NB4 (cell line): ENCODE measurements at regions not wholly inside any gene's neighbourhood (a gene's known extent, or its start where the extent isn't known, plus 50 kb on each side); places are given as distances from the start of the nearest gene placed in this dataset.
A peak's percentile ranks its signal among the peaks of the same experiment; 100 is the strongest.

Experiments used
- DNase-seq: peaks from one replicate; pipeline ENCODE4 v3.0.0; 2010; ENCODE audit warnings: low read depth
- H3K4me3 ChIP-seq: one replicate; pipeline ENCODE4 v1.5.1; 2011; ENCODE audit warnings: mild to moderate bottlenecking, low read depth, low read length, moderate library complexity
- CTCF ChIP-seq: IDR thresholded peaks from one replicate; pipeline ENCODE4 v1.5.1; 2012; ENCODE audit warnings: low read depth, low read length
- MAX ChIP-seq: IDR thresholded peaks from 2 replicates; pipeline ENCODE4 v1.6.1; 2011; ENCODE audit warnings: low read depth, low read length
- MYC ChIP-seq: IDR thresholded peaks from 2 replicates; pipeline ENCODE4 v1.6.1; 2011; ENCODE audit warnings: low read depth, low read length
- POLR2A ChIP-seq: IDR thresholded peaks from 2 replicates; pipeline ENCODE4 v1.6.1; 2011; ENCODE audit warnings: mild to moderate bottlenecking; ENCODE audit not compliant: insufficient read length; ENCODE audit errors: extremely low read depth

DNA sequence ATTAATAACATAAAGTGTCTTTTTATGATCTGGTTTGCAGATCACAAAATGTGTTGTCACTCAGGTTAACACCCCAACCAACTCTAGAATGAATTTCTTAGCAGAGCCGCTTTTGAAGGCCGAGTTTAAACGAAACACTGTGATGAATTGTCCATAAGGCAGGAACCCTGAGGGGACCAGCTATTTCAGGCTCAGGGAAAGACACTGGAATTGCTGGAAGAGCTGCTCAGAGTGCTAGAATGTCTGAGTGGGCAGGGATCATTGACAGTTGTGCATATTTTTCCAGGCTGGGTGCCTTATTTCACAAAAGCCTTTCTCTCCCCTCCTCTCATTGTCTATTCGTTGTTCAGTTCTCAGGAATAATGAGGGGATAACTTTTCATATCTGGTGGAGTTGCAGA, 68.7 kb upstream of the PRKG1 start:
- DNase-seq = no peak
- TF ChIP-seq CTCF (no peak), MYC (no peak), POLR2A (no peak), MAX (no peak)

DNA sequence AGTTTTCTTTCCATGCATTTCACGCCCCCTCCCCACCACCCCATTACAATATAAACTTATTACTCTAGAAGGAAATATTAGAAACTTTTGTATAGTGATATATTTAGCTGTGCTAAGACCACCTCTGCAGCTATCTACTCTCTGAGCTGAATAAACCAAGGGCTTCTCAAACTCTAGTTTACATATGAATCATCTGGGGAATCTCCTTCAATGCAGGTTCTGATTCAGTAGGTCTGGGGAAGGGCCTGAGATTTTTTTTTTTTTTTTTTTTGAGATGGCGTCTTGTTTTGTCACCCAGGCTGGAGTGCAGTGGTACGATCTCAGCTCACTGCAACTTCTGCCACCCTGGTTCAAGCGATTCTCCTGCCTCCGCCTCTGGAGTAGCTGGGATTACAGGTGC, 67.6 kb upstream of the PRKG1 start:
- TF ChIP-seq MYC (no peak), CTCF (no peak), POLR2A (no peak), MAX (no peak)
- DNase-seq = no peak
- H3K4me3 ChIP-seq = no peak overlapping the region

More for the DNA sequence above, 68.7 kb upstream of the PRKG1 start:
- H3K4me3 ChIP-seq = no peak overlapping the region

GRCh38 chr10:51007781-51008180, 66.5 kb upstream of the PRKG1 start:
- no peak for DNase-seq
- TF ChIP-seq MAX = no peak
- TF ChIP-seq CTCF = no peak
- TF ChIP-seq MYC = no peak
- TF ChIP-seq POLR2A = no peak
- H3K4me3 ChIP-seq = no peak overlapping the region

DNA sequence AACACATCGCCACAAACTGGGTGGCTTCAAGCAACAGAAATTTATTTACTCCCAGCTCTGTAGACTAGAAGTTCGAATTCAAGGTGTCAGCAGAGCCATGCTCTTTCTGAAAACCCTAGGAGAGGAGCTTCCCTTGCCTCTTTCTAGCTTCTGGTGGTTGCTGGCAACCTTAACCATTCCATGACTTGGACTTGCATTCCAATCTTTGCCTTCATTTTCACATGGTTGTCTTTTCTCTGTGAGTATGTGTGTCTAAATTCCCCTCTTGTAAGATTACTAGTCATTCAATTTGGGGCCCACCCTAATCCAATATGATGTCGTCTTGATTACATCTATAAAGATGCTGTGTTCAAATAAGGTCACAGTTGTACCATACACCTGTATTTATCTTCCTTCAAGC, 65.9 kb upstream of the PRKG1 start:
- no peak for TF ChIP-seq CTCF
- DNase-seq = no peak
- no peak overlapping the region for H3K4me3 ChIP-seq

- peak; percentile 49 for DNase-seq
- H3K4me3 ChIP-seq = no peak overlapping the region
- TF ChIP-seq POLR2A = no peak
- TF ChIP-seq MYC = peak; percentile 27; the same call in 1 of the 2 replicates
- TF ChIP-seq CTCF = peak; percentile 73
Observed at GRCh38 chr10:51010977-51011376, 63.3 kb upstream of the PRKG1 start.

DNA sequence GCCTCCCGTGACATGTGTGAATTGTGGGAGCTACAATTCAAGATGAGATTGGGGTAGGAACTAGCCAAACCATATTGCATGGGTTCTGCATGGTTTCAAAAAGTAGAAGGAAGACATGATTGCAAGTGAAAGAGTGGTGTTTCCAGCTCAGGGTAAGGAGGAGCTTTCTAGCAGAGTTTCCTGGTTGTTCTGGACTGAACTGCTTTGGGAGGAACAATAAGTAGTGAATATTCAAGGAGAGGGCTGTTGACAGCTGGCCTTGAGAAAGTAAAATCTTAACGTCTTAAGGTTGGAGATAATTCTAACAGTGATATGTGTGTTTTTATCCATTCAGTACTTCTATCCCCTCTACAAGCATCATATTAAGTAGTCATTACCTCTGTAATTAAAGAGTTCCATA, 62.2 kb upstream of the PRKG1 start:
- no peak for DNase-seq
- no peak overlapping the region for H3K4me3 ChIP-seq
- TF ChIP-seq POLR2A = no peak
- no peak for TF ChIP-seq CTCF
- TF ChIP-seq MAX = no peak
- no peak for TF ChIP-seq MYC
